Mesendoderm (in vitro differentiated cells): ENCODE measurements at regions not wholly inside any gene's neighbourhood (a gene's known extent, or its start where the extent isn't known, plus 50 kb on each side); places are given as distances from the start of the nearest gene placed in this dataset.

ENCODE experiments used
- DNase-seq: peaks from one replicate; pipeline ENCODE4 v3.0.0; 2013
- H2AK5ac ChIP-seq: 2 replicates; pipeline ENCODE4 v1.6.1; 2013; ENCODE audit warnings: low read length, inconsistent platforms
- H2BK120ac ChIP-seq: 2 replicates; pipeline ENCODE4 v1.6.1; 2013; ENCODE audit warnings: low read depth, mild to moderate bottlenecking, low read length, moderate library complexity, mixed read lengths
- H2BK15ac ChIP-seq: replicated peaks from 2 replicates; pipeline ENCODE4 v1.6.1; 2013; ENCODE audit warnings: low read depth, mild to moderate bottlenecking, moderate library complexity
- H2BK5ac ChIP-seq: 2 replicates; pipeline ENCODE4 v1.6.1; 2013; ENCODE audit warnings: low read length, inconsistent platforms
- H3K18ac ChIP-seq: 2 replicates; pipeline ENCODE4 v1.6.1; 2013; ENCODE audit warnings: mild to moderate bottlenecking, low read length, mixed read lengths
- H3K23ac ChIP-seq: one replicate; pipeline ENCODE4 v1.6.1; 2013; ENCODE audit warnings: low read length
- H3K27ac ChIP-seq: 2 replicates; pipeline ENCODE4 v1.5.1; 2013; ENCODE audit warnings: low read depth, mild to moderate bottlenecking, inconsistent platforms, low read length, moderate library complexity
- H3K27me3 ChIP-seq: 2 replicates; pipeline ENCODE4 v1.6.1; 2013; ENCODE audit warnings: low read length, control low read depth, mild to moderate bottlenecking, inconsistent platforms; ENCODE audit not compliant: insufficient read depth, poor library complexity
- H3K36me3 ChIP-seq: 2 replicates; pipeline ENCODE4 v1.6.1; 2013; ENCODE audit warnings: low read length, inconsistent platforms; ENCODE audit not compliant: control insufficient read depth, insufficient read depth
- H3K4ac ChIP-seq: one replicate; pipeline ENCODE4 v1.6.1; 2013; ENCODE audit warnings: low read depth, mild to moderate bottlenecking, low read length, moderate library complexity
- H3K4me1 ChIP-seq: 2 replicates; pipeline ENCODE4 v1.6.1; 2013; ENCODE audit warnings: low read depth, low read length, inconsistent platforms; ENCODE audit not compliant: control insufficient read depth
- H3K4me2 ChIP-seq: 2 replicates; pipeline ENCODE4 v1.6.1; 2013; ENCODE audit warnings: low read length
- H3K4me3 ChIP-seq: 2 replicates; pipeline ENCODE4 v1.5.1; 2013; ENCODE audit warnings: mild to moderate bottlenecking, low read length
- H3K56ac ChIP-seq: one replicate; pipeline ENCODE4 v1.6.1; 2013; ENCODE audit warnings: low read length
- H3K79me1 ChIP-seq: 2 replicates; pipeline ENCODE4 v1.6.1; 2013; ENCODE audit warnings: low read length, inconsistent platforms
- H3K79me2 ChIP-seq: 2 replicates; pipeline ENCODE4 v1.6.1; 2013; ENCODE audit warnings: mild to moderate bottlenecking, low read length; ENCODE audit not compliant: control insufficient read depth, insufficient read depth
- H3K9ac ChIP-seq: 2 replicates; pipeline ENCODE4 v1.6.1; 2013; ENCODE audit warnings: low read length, inconsistent platforms
- H4K5ac ChIP-seq: one replicate; pipeline ENCODE4 v1.6.1; 2013; ENCODE audit warnings: low read length
- H4K8ac ChIP-seq: one replicate; pipeline ENCODE4 v1.6.1; 2013; ENCODE audit warnings: low read depth, mild to moderate bottlenecking, control low read depth, low read length, moderate library complexity
- WGBS: extraction: QIAGEN DNeasy Blood & Tissue Kit; methylation state at CpG from one replicate; pipeline ENCODE4 v1.1.7; 2013; ENCODE audit warnings: low lambda C conversion rate, missing lambda C conversion rate; ENCODE audit not compliant: insufficient coverage; ENCODE audit errors: extremely low coverage; 5-methylcytosine and 5-hydroxymethylcytosine counted together

- Histone ChIP-seq H2AK5ac (no peak overlapping the region), H3K23ac (no peak overlapping the region), H3K79me2 (no peaks in the 10 kb centered on the region), H2BK5ac (no peak overlapping the region), H3K18ac (no peak overlapping the region), H2BK120ac (no peak overlapping the region), H3K27ac (no peak overlapping the region), H4K8ac (no peak overlapping the region), H4K5ac (no peak overlapping the region), H3K9ac (no peak overlapping the region), H3K27me3 (peaks cover 1% of the 10 kb centered on the region), H3K56ac (no peak overlapping the region), H3K79me1 (no peaks in the 10 kb centered on the region), H2BK15ac (no peak overlapping the region), H3K4ac (no peak overlapping the region), H3K4me1 (no peaks in the 10 kb centered on the region), H3K4me3 (no peak overlapping the region), H3K4me2 (no peak overlapping the region), H3K36me3 (no peaks in the 10 kb centered on the region)
- WGBS: no CpG with 5 or more reads among the region's 3 CpGs
- no peak for DNase-seq
Measured at GRCh38 chr2:146467425-146467824, 1377.4 kb upstream of the ACVR2A start.

GRCh38 chr2:146465460-146465859, 1379.4 kb upstream of the ACVR2A start:
- H2AK5ac ChIP-seq: no peak overlapping the region
- H3K23ac ChIP-seq: no peak overlapping the region
- no peak overlapping the region for H3K4ac ChIP-seq
- no peak overlapping the region for H2BK15ac ChIP-seq
- no peak overlapping the region for H3K4me3 ChIP-seq
- no peaks in the 10 kb centered on the region for H3K79me1 ChIP-seq
- H3K27me3 ChIP-seq: peaks cover 1% of the 10 kb centered on the region
- no peak overlapping the region for H2BK120ac ChIP-seq
- H3K4me2 ChIP-seq: no peak overlapping the region
- H4K5ac ChIP-seq: no peak overlapping the region
- no peak overlapping the region for H3K56ac ChIP-seq
- no peak overlapping the region for H3K18ac ChIP-seq
- no peak overlapping the region for H3K9ac ChIP-seq
- WGBS: no CpG with 5 or more reads among the region's 7 CpGs
- DNase-seq: no peak
- no peak overlapping the region for H4K8ac ChIP-seq
- H3K4me1 ChIP-seq: no peaks in the 10 kb centered on the region
- H2BK5ac ChIP-seq: no peak overlapping the region
- H3K27ac ChIP-seq: no peak overlapping the region
- no peaks in the 10 kb centered on the region for H3K36me3 ChIP-seq
- H3K79me2 ChIP-seq: no peaks in the 10 kb centered on the region

- H3K23ac ChIP-seq: no peak overlapping the region
- H4K5ac ChIP-seq: no peak overlapping the region
- H3K4me3 ChIP-seq: no peak overlapping the region
- no peak overlapping the region for H3K4me2 ChIP-seq
- H3K9ac ChIP-seq: no peak overlapping the region
- peaks cover 1% of the 10 kb centered on the region for H3K27me3 ChIP-seq
- H3K18ac ChIP-seq: no peak overlapping the region
- no peak overlapping the region for H2BK15ac ChIP-seq
- H4K8ac ChIP-seq: no peak overlapping the region
- H2AK5ac ChIP-seq: no peak overlapping the region
- no peaks in the 10 kb centered on the region for H3K79me1 ChIP-seq
- no peaks in the 10 kb centered on the region for H3K36me3 ChIP-seq
- no peak overlapping the region for H3K27ac ChIP-seq
- no peak overlapping the region for H3K56ac ChIP-seq
- no peak overlapping the region for H3K4ac ChIP-seq
- H3K79me2 ChIP-seq: no peaks in the 10 kb centered on the region
- no peaks in the 10 kb centered on the region for H3K4me1 ChIP-seq
- no peak overlapping the region for H2BK120ac ChIP-seq
- no peak overlapping the region for H2BK5ac ChIP-seq
- no peak for DNase-seq
Measured at GRCh38 chr2:146461068-146461467, 1383.8 kb upstream of the ACVR2A start.

- H3K4ac ChIP-seq: no peak overlapping the region
- H3K79me2 ChIP-seq: no peaks in the 10 kb centered on the region
- H3K56ac ChIP-seq: no peak overlapping the region
- no peak overlapping the region for H2AK5ac ChIP-seq
- H3K27ac ChIP-seq: no peak overlapping the region
- H4K5ac ChIP-seq: no peak overlapping the region
- H4K8ac ChIP-seq: no peak overlapping the region
- no peaks in the 10 kb centered on the region for H3K27me3 ChIP-seq
- H3K4me1 ChIP-seq: no peaks in the 10 kb centered on the region
- H3K4me3 ChIP-seq: no peak overlapping the region
- no peak overlapping the region for H2BK120ac ChIP-seq
- H2BK5ac ChIP-seq: no peak overlapping the region
- H3K18ac ChIP-seq: no peak overlapping the region
- no peak for DNase-seq
- H3K79me1 ChIP-seq: no peaks in the 10 kb centered on the region
- H3K36me3 ChIP-seq: no peaks in the 10 kb centered on the region
- H3K4me2 ChIP-seq: no peak overlapping the region
- H3K23ac ChIP-seq: no peak overlapping the region
- H3K9ac ChIP-seq: no peak overlapping the region
- no peak overlapping the region for H2BK15ac ChIP-seq
Measured at GRCh38 chr2:146458585-146458984, 1386.2 kb upstream of the ACVR2A start.

- Histone ChIP-seq H2BK5ac (no peak overlapping the region), H4K8ac (no peak overlapping the region), H3K79me1 (no peaks in the 10 kb centered on the region), H3K4me2 (no peak overlapping the region), H3K79me2 (no peaks in the 10 kb centered on the region), H3K36me3 (no peaks in the 10 kb centered on the region), H3K4me1 (no peaks in the 10 kb centered on the region), H3K4ac (no peak overlapping the region), H3K4me3 (no peak overlapping the region), H3K9ac (no peak overlapping the region), H3K56ac (no peak overlapping the region), H2AK5ac (no peak overlapping the region), H3K27me3 (no peaks in the 10 kb centered on the region), H2BK120ac (no peak overlapping the region), H4K5ac (no peak overlapping the region), H3K18ac (no peak overlapping the region), H2BK15ac (no peak overlapping the region), H3K23ac (no peak overlapping the region), H3K27ac (no peak overlapping the region)
- DNase-seq: no peak
- WGBS: no CpG with 5 or more reads among the region's 4 CpGs
Measured at GRCh38 chr2:146457221-146457620, 1387.6 kb upstream of the ACVR2A start.

- H2BK120ac ChIP-seq: no peak overlapping the region
- no CpG with 5 or more reads among the region's 1 CpG for WGBS
- no peak overlapping the region for H4K5ac ChIP-seq
- H3K18ac ChIP-seq: no peak overlapping the region
- H3K79me2 ChIP-seq: no peaks in the 10 kb centered on the region
- no peak overlapping the region for H3K27ac ChIP-seq
- H2AK5ac ChIP-seq: no peak overlapping the region
- no peak overlapping the region for H3K4me3 ChIP-seq
- no peak overlapping the region for H3K23ac ChIP-seq
- H3K79me1 ChIP-seq: no peaks in the 10 kb centered on the region
- H2BK15ac ChIP-seq: no peak overlapping the region
- no peak overlapping the region for H3K4me2 ChIP-seq
- no peak overlapping the region for H3K9ac ChIP-seq
- no peak overlapping the region for H2BK5ac ChIP-seq
- H3K36me3 ChIP-seq: no peaks in the 10 kb centered on the region
- H4K8ac ChIP-seq: no peak overlapping the region
- no peaks in the 10 kb centered on the region for H3K4me1 ChIP-seq
- no peak overlapping the region for H3K4ac ChIP-seq
- H3K56ac ChIP-seq: no peak overlapping the region
- no peak for DNase-seq
- H3K27me3 ChIP-seq: no peaks in the 10 kb centered on the region
Measured at GRCh38 chr2:146455325-146455724, 1389.5 kb upstream of the ACVR2A start.
